SHP77 (cell line): ENCODE measurements at regions not wholly inside any gene's neighbourhood (a gene's known extent, or its start where the extent isn't known, plus 50 kb on each side); places are given as distances from the start of the nearest gene placed in this dataset.
"Not testable (repeated sequence)": the region's sequence is repeated elsewhere in the genome, so short reads cannot be mapped to it uniquely, and the experiment has no call there.

Experiments
- DNase-seq, 2 experiments: peaks; one replicate each; lab custom pipeline; 2025; lab: John Stamatoyannopoulos, UW

DNA sequence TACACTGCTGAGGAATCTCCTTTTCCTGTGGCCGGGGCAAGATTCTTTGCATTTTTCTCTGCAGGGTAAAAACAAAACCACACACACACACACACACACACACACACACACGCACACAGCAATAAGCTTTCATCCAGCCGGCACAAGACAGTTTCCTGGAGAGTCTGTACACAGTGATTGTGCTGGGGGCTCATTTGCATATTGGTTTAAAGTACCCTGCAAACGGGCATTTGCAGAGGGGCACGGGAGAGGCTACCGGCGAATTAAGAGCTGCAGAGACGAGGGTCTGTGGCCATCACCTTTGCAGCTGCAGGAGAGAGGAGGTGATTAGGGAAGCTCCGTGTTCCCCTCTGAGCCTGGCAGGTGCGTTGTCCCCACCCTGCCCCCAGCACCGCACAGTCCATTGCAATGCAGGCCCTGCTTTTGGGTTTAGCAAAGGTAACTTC is 219.9 kb downstream of the SHOX start:
- no peak for DNase-seq

DNA sequence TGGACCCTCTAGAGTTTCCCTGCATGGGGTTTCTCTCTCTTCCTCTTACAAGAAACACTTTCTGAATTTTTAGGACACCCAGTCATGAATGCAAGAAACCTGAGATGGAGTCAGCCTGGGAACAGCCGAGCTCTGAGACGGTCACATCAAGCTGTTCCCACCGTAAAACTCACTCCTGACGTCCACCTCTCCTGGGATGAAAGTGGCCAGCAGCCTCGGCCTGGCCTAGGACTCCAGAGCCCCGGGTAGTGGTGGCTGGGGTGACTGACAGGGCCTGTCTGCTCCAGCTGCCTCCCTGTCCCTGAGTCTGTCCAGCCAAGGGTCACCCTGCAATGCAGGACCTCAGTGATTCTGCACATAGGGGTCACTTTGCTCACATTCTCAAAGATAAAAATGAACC is 217.8 kb downstream of the SHOX start:
- no peak for DNase-seq

- no peak for DNase-seq
Observed at GRCh38 chrX:843306-843705, 212.7 kb downstream of the SHOX start.

GRCh38 chrX:840556-840955 is 210.0 kb downstream of the SHOX start:
- DNase-seq, result no peak

DNA sequence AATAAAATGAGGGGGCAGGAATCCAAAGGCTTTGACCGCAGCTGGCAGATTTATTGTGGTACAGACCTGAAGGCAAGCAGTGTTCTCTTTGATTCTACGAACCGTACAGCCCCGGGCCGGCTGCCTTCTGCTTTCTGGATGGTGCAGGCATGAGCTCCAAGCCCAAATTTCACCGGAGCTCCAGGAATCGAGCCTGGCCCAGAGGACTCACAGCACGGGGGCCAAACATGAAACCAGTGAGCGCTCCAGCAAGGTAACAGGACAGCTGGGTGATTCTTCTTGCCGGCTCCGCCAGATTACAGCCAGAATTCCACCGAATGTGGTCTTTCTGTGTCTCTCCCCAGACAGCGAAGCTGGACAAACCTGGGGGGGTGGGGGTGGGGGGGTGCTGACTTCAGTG is 208.1 kb downstream of the SHOX start:
- DNase-seq, result not testable (repeated sequence)

DNA sequence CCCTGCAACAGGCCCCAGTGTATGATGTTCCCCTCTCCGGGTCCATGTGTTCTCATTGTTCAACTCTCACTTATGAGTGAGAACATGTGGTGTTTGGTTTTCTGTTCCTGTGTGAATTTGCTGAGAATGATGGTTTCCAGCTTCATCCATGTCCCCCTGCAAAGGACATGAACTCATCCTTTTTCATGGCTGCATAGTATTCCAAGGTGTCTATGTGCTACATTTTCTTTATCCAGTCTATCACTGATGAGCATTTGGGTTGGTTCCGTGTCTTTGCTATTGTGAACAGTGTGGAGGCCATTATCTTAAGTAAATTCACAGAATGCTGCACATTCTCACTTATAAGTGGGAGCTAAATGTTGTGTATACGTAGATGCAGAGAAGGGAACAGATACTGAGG is 205.3 kb downstream of the SHOX start:
- not testable (repeated sequence) for DNase-seq

GRCh38 chrX:830532-830931 is 199.9 kb downstream of the SHOX start:
- no peak for DNase-seq

DNA sequence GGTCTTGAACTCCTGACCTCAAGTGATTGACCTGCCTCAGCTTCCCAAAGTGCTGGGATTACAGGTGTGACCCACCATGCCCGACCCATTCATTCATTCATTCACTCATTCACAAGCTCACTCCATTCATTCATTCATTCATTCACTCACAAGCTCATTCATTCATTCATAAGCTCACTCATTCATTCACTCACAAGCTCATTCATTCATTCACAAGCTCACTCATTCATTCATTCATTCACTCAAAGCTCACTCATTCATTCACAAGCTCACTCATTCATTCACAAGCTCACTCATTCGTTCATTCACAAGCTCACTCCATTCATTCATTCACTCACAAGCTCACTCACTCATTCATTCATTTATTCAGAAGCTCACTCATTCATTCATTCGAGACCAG is 198.6 kb downstream of the SHOX start:
- no peak for DNase-seq

GRCh38 chrX:828411-828959 is 197.9 kb downstream of the SHOX start:
- no peak for DNase-seq

- no peak for DNase-seq
Observed at GRCh38 chrX:826448-826847, 195.9 kb downstream of the SHOX start.

DNA sequence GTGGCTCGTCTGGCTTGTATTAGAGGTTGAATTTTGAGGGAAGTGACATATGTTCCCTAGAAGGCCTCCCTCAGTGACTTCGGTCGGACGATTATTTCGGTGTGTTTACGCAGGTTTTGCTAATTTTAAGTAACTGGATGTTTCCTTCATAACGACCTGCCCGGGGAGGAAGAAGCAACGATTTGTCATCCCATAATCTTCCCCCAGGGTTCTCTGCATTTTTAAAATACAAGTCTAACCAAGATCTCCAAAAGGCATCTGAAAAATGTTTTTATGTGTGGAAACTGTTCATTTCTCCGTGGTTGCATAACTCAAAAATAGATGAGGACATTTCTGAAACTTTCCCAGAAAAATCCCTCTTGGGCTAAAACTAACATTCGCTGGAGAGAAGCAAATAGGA is 195.4 kb downstream of the SHOX start:
- DNase-seq, result no peak

DNA sequence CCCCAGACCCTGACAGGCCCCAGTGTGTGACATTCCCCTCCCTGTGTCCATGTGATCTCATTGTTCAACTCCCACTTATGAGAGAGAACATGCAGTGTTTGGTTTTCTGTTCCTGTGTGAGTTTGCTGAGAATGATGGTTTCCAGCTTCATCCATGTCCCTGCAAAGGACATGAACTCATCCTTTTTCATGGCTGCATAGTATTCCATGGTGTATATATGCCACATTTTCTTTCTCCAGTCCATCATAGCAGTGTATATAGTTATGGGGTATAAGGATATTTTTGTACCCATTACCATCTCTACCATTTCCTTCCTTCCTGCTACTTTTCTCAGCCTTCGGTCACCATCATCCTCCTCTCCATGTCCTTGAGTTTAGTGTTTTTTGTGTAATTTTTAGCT is 192.5 kb downstream of the SHOX start:
- not testable (repeated sequence) for DNase-seq

DNA sequence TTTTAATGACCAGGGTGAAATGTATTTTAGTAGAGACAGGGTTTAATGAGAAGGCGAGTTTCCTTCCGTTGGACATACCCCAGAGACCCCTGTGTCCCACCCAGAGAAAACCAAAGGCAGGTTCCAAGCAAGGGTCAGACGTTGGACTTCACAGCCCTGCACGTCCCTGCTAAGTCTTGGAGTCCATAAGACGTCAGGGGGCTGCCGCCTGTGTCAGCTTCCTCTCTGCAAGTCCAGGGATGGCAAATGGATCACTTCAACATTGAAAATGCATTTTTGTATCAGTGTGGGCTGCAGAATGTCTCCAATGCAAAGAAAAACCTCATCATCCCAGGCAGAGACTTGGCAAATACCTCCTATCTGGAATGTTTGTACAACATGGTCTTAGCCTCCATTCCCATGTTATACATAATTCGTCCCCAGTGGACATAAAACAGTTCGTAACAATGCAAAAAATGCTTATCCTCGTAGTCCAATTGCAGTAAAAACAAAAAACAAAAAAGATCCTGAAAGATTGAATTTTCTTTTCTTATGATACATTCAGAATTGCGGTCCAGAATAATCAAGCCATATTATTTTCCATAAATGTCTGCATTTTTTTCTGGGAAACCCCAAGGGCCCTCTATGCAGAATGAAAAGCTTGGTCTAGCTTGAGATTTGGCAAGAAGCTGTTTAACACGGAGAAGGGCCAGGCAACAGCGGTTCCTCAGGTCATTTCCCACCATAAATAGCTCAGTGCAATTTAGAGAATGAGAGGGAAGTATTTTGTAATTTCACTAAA is 190.9 kb downstream of the SHOX start:
- no peak for DNase-seq

DNA sequence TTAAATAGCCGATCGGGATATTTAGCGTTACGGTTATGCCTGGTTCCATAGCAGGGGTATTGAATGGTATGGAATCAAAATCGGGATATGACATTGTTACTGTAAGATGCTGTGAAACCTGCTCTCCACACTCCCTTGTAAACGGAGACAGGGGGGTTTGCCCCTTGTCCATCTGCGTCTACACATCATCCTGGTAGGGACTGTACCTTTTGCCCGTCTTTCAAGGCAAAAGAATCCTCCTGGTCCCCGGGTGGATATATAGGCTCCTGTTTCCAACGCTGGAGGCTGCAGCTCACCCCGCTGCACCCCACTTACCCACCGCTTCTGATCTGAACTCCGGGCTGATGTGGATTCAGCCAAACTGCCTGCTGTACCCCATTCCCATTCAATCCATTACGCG is 189.1 kb downstream of the SHOX start:
- no peak for DNase-seq

DNA sequence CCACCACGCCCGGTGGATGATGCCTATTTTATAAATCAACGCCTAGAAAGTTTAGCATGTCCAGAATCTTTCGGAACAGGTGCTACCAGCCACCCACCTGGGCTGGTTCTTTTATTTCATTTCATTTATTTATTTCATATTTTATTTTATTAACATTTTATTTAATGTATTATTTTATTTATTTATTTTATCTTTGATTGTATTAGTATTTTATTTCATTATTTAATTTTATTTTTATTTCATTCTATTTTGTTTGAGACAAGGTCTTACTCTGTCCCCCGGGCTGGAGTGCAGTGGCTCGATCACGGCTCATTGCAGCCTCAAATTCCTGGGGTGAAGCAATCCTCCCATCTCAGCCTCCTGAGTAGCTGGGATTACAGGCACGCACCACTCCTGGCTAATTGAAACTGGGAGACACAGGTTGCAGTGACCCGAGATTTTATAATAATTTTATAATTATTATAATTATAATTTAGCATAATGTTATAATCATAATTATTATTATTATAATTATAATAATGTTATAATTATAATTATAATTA is 187.2 kb downstream of the SHOX start:
- DNase-seq, result no peak

DNA sequence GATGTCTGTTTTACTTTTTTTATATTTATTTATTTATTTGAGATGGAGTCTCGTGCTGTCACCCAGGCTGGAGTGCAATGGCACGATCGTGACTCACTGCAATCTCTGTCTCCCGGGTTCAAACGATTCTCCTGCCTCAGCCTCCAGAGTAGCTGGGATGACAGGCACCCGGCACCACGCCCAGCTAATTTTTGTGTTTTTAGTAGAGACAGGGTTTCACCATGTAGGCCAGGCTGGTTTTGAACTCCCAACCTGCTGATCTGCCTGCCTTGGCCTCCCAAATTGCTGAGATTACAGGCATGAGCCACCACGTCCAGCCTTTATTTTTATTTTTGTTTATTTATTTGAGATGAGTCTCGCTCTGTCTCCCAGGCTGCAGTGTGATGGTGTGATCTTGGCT is 186.6 kb downstream of the SHOX start:
- DNase-seq, result not testable (repeated sequence)

DNA sequence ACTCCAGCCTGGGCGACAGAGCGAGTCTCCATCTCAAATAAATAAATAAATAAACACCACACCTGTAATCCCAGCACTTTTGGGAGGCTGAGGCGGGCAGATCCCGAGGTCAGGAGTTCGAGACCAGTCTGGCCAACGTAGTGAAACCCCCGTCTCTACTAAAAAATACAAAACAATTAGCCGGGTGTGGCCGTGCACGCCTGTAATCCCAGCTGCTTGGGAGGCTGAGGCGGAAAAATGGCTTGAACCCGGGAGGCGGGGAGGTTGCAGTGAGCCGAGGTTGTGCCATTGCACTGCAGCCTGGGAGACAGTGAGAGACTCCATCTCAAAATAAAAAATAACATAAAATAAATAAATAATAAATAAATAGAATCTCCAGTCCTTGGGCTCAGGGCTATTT is 185.8 kb downstream of the SHOX start:
- no peak for DNase-seq

GRCh38 chrX:810186-810585 is 179.6 kb downstream of the SHOX start:
- no peak for DNase-seq

- DNase-seq, result no peak
Observed at GRCh38 chrX:809081-809480, 178.5 kb downstream of the SHOX start.

DNA sequence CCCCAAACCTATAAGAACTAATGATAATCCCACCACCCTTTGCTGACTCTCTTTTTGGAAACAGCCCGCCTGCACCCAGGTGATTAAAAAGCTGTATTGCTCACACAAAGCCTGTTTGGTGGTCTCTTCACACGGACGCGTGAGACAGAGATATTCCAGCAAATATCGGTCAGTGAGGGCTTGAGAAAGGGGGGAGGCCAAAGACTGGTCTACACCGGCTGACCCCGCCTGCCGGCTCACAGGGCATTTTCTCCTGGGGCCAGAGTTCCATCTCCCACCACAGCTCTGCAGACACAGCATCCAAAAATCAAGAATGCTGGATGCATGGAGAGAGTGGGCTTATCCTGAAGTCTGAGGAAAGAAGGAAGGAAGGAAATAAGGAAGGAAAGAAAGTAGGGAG is 176.0 kb downstream of the SHOX start:
- DNase-seq, result no peak

- no peak for DNase-seq
Observed at GRCh38 chrX:805988-806387, 175.4 kb downstream of the SHOX start.

DNA sequence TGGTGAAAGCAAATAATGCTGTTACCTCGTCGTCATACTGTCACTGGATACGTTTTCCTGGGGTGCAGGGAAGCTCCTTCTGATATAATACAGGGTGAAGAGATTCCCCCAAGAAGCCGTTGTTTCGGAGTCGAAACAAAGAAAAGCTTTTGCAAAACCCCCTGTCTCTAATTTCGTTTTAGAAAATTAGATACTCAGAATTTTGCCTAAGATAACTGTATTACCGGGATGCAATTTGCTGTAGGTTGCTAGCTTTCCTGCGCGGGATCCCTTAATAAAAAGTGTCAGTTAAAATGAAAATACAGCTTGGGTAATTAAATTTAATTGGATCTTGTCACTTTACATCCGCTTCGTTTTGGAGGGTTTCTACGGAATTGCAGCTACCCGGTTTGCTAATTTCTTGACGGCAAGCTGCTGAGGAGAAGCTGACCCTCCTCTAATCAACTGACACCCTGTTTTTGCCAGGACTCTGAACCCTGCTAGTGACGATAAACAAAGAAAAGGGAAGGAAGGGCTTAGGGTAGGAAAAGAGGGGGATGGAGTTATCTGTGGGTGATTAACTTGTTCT is 174.6 kb downstream of the SHOX start:
- no peak for DNase-seq

- DNase-seq, result no peak
Observed at GRCh38 chrX:802846-803245, 172.3 kb downstream of the SHOX start.
